H1 (cell line): ENCODE measurements at regions not wholly inside any gene's neighbourhood (a gene's known extent, or its start where the extent isn't known, plus 50 kb on each side); places are given as distances from the start of the nearest gene placed in this dataset.

ENCODE experiments used
- CTCF ChIA-PET: fragments of 300-600 bp; sonication (Branson Sonifier 250); formaldehyde crosslinking; loops from one replicate; lab custom pipeline; 2021; ENCODE audit not compliant: partially characterized antibody; lab: Charles Lee
- POLR2A ChIA-PET: fragments of 300-600 bp; sonication (Branson Sonifier 250); formaldehyde crosslinking; loops from one replicate; lab custom pipeline; 2021; ENCODE audit warnings: inconsistent platforms; ENCODE audit not compliant: partially characterized antibody; lab: Charles Lee
- DNase-seq, 2 experiments: peaks; one replicate each; pipeline versions ENCODE4 v3.0.0 to v3.0.0-alpha.2; 2010 to 2022; ENCODE audit warnings: low spot score in 2 of 2, low read depth in 1 of 2, mixed read lengths in 1 of 2
- FAIRE-seq: peaks from 2 replicates; lab custom pipeline; 2011; peaks lifted over from hg19 to GRCh38; lab: Jason Lieb, UNC
- H2AFZ ChIP-seq: 2 replicates; pipeline ENCODE4 v1.8.1; 2012; ENCODE audit warnings: low read length, inconsistent platforms
- H2AK5ac ChIP-seq: 2 replicates; pipeline ENCODE4 v1.6.1; 2013; ENCODE audit warnings: low read depth, low read length
- H2BK120ac ChIP-seq: replicated peaks from 2 replicates; pipeline ENCODE3; 2013; ENCODE audit warnings: low read depth, low read length, inconsistent platforms
- H2BK12ac ChIP-seq: 2 replicates; pipeline ENCODE4 v1.6.1; 2013; ENCODE audit warnings: low read depth, low read length
- H2BK15ac ChIP-seq: 2 replicates; pipeline ENCODE4 v1.6.1; 2013; ENCODE audit warnings: low read length
- H2BK20ac ChIP-seq: 2 replicates; pipeline ENCODE4 v1.6.1; 2013; ENCODE audit warnings: low read length
- H2BK5ac ChIP-seq: 2 replicates; pipeline ENCODE4 v1.6.1; 2013; ENCODE audit warnings: low read depth, low read length
- H3K14ac ChIP-seq: 2 replicates; pipeline ENCODE4 v1.6.1; 2013; ENCODE audit warnings: inconsistent platforms; ENCODE audit not compliant: insufficient read length
- H3K18ac ChIP-seq: 2 replicates; pipeline ENCODE4 v1.6.1; 2013; ENCODE audit warnings: low read length; ENCODE audit errors: extremely low read depth
- H3K23ac ChIP-seq: 2 replicates; pipeline ENCODE4 v1.6.1; 2013; ENCODE audit warnings: inconsistent platforms; ENCODE audit not compliant: insufficient read length
- H3K23me2 ChIP-seq: 2 replicates; pipeline ENCODE4 v1.6.1; 2013; ENCODE audit warnings: low read depth, low read length
- H3K27ac ChIP-seq: 2 replicates; pipeline ENCODE4 v1.6.1; 2011; ENCODE audit warnings: low read depth, low read length, inconsistent platforms
- H3K27me3 ChIP-seq, 4 experiments: replicated peaks in 1 of 4; 1 replicate in 1 of 4; 2 replicates in 3 of 4; pipeline versions ENCODE4 v1.6.1 to v1.8.1; 2011 to 2013; ENCODE audit warnings: low read length in 3 of 4, mild to moderate bottlenecking in 3 of 4, inconsistent platforms in 2 of 4, mixed read lengths in 2 of 4, moderate library complexity in 1 of 4; ENCODE audit not compliant: control insufficient read depth in 3 of 4, insufficient read depth in 3 of 4; ENCODE audit errors: extremely low read depth in 1 of 4
- H3K36me3 ChIP-seq, 4 experiments: 2 replicates each; pipeline versions ENCODE4 v1.6.1 to v1.8.1; 2011 to 2013; ENCODE audit warnings: mild to moderate bottlenecking in 4 of 4, low read length in 3 of 4, moderate library complexity in 2 of 4, control low read depth in 1 of 4, inconsistent platforms in 1 of 4; ENCODE audit not compliant: insufficient read depth in 4 of 4, control insufficient read depth in 2 of 4
- H3K4ac ChIP-seq: replicated peaks from 2 replicates; pipeline ENCODE3; 2013; ENCODE audit warnings: low read length, low read depth, mixed read lengths, inconsistent platforms; ENCODE audit not compliant: insufficient read length
- H3K4me1 ChIP-seq, 4 experiments: replicated peaks in 1 of 4; 1 replicate in 1 of 4; 2 replicates in 3 of 4; pipeline versions ENCODE4 v1.6.1 to v1.8.1; 2011 to 2013; ENCODE audit warnings: low read length in 3 of 4, inconsistent platforms in 2 of 4, mixed read lengths in 1 of 4; ENCODE audit not compliant: insufficient read depth in 4 of 4, control insufficient read depth in 3 of 4
- H3K4me2 ChIP-seq, 2 experiments: 2 replicates each; pipeline versions ENCODE4 v1.6.1 to v1.8.1; 2011 to 2013; ENCODE audit warnings: low read depth in 2 of 2, low read length in 2 of 2, control low read depth in 1 of 2, inconsistent platforms in 1 of 2, mild to moderate bottlenecking in 1 of 2; ENCODE audit not compliant: insufficient read depth in 1 of 2
- H3K4me3 ChIP-seq, 4 experiments: fragments of 200-600, 300-600 bp in 1 of 4; sonication (generic), shearing (Covaris generic), sonication (Bioruptor Twin) in 1 of 4; 2 replicates each; pipeline versions ENCODE4 v1.5.1 to v1.8.1; 2011 to 2016; ENCODE audit warnings: low read length in 4 of 4, low read depth in 3 of 4, control low read depth in 2 of 4, inconsistent platforms in 2 of 4, mild to moderate bottlenecking in 2 of 4, mixed read lengths in 1 of 4, moderate library complexity in 1 of 4; ENCODE audit not compliant: insufficient read depth in 2 of 4; ENCODE audit errors: extremely low read depth in 1 of 4
- H3K56ac ChIP-seq: replicated peaks from 2 replicates; pipeline ENCODE3; 2013; ENCODE audit warnings: low read depth, mild to moderate bottlenecking, mixed read lengths, low read length, inconsistent platforms; ENCODE audit not compliant: insufficient read length
- H3K79me1 ChIP-seq: 2 replicates; pipeline ENCODE4 v1.6.1; 2013; ENCODE audit warnings: low read depth, low read length, control low read depth
- H3K79me2 ChIP-seq, 2 experiments: 2 replicates each; pipeline versions ENCODE4 v1.6.1 to v1.8.1; 2012 to 2013; ENCODE audit warnings: low read length in 2 of 2, mild to moderate bottlenecking in 2 of 2, inconsistent platforms in 1 of 2; ENCODE audit not compliant: insufficient read depth in 2 of 2, control insufficient read depth in 1 of 2
- H3K9ac ChIP-seq, 4 experiments: replicated peaks in 1 of 4; 1 replicate in 1 of 4; 2 replicates in 3 of 4; pipeline versions ENCODE4 v1.6.1 to v1.8.1; 2011 to 2013; ENCODE audit warnings: low read depth in 3 of 4, low read length in 3 of 4, control low read depth in 2 of 4, mild to moderate bottlenecking in 2 of 4, moderate library complexity in 2 of 4, inconsistent platforms in 1 of 4; ENCODE audit errors: extremely low read depth in 1 of 4
- H3K9me3 ChIP-seq, 2 experiments: 2 replicates each; pipeline versions ENCODE4 v1.6.1 to v1.8.1; 2012 to 2013; ENCODE audit warnings: mild to moderate bottlenecking in 2 of 2, moderate library complexity in 2 of 2, control low read depth in 1 of 2, inconsistent platforms in 1 of 2, low read depth in 1 of 2, low read length in 1 of 2, mixed read lengths in 1 of 2; ENCODE audit not compliant: insufficient read depth in 2 of 2
- H4K20me1 ChIP-seq, 2 experiments: replicated peaks in 1 of 2; 2 replicates each; pipeline versions ENCODE3 to v1.8.1; 2011 to 2013; ENCODE audit warnings: inconsistent platforms in 2 of 2, low read length in 2 of 2, mild to moderate bottlenecking in 1 of 2; ENCODE audit not compliant: insufficient read depth in 2 of 2, control insufficient read depth in 1 of 2
- H4K5ac ChIP-seq: 2 replicates; pipeline ENCODE4 v1.6.1; 2013; ENCODE audit warnings: low read length, low read depth, mixed read lengths, inconsistent platforms; ENCODE audit not compliant: insufficient read length
- H4K8ac ChIP-seq: 2 replicates; pipeline ENCODE4 v1.8.0; 2013; ENCODE audit warnings: mild to moderate bottlenecking, moderate library complexity, low read length, inconsistent platforms; ENCODE audit not compliant: insufficient read depth; ENCODE audit errors: extremely low read depth
- H4K91ac ChIP-seq: replicated peaks from 2 replicates; pipeline ENCODE3; 2013; ENCODE audit warnings: low read length, mixed read lengths, inconsistent platforms; ENCODE audit not compliant: insufficient read length
- BCL11A ChIP-seq, 2 experiments: IDR thresholded peaks; one replicate each; pipeline ENCODE4 v1.6.1; 2011; ENCODE audit warnings: low read depth in 2 of 2, low read length in 2 of 2, mild to moderate bottlenecking in 2 of 2
- SP1 ChIP-seq: IDR thresholded peaks from 2 replicates; pipeline ENCODE4 v1.6.1; 2011; ENCODE audit warnings: low read depth, low read length
- WGBS, 2 experiments: shearing (Covaris generic) in 1 of 2; methylation state at CpG; one replicate each; pipeline versions ENCODE4 v1.1.6 to v1.1.7; 2013 to 2015; ENCODE audit warnings: low lambda C conversion rate in 2 of 2, mixed read lengths in 2 of 2, inconsistent platforms in 1 of 2, low coverage in 1 of 2, missing lambda C conversion rate in 1 of 2; ENCODE audit not compliant: insufficient replicate concordance in 2 of 2, insufficient coverage in 1 of 2, insufficient read length in 1 of 2; ENCODE audit errors: extremely low coverage in 1 of 2, missing lambda C conversion rate in 1 of 2; 5-methylcytosine and 5-hydroxymethylcytosine counted together

GRCh38 chr13:89029062-89029461, 1357.9 kb downstream of the SLITRK5 start:
- H3K18ac ChIP-seq, result no peak overlapping the region
- H3K4me2 ChIP-seq, result no peak overlapping the region
- no peaks in the 10 kb centered on the region for H3K27me3 ChIP-seq
- H3K27ac ChIP-seq, result no peak overlapping the region
- no peak overlapping the region for H2AFZ ChIP-seq
- H4K8ac ChIP-seq, result no peak overlapping the region
- ChIA-PET POLR2A (no interaction called here), CTCF (no interaction called here)
- peaks cover 8 to 11% of the 10 kb centered on the region in 2 experiments; a peak in 3 of 4 replicates for H3K9me3 ChIP-seq
- no peaks in the 10 kb centered on the region for H3K36me3 ChIP-seq
- WGBS, 2 experiments, result 95% methylated on average over 2 of the region's 2 CpGs; no CpG with 5 or more reads in 1 of the 2 experiments
- TF ChIP-seq BCL11A (IDR thresholded peaks at IDR 0.05; ENCODE audit: low read depth in 2 of 2, low read length in 2 of 2), result no peak
- no peak for TF ChIP-seq SP1
- no peak overlapping the region for H3K23ac ChIP-seq
- H2AK5ac ChIP-seq, result no peak overlapping the region
- no peak overlapping the region for H3K56ac ChIP-seq
- no peak overlapping the region for H4K91ac ChIP-seq
- no peak overlapping the region for H2BK15ac ChIP-seq
- no peaks in the 10 kb centered on the region for H3K79me2 ChIP-seq
- no peaks in the 10 kb centered on the region for H3K4me1 ChIP-seq
- DNase-seq, result no peak
- H2BK20ac ChIP-seq, result no peak overlapping the region
- no peak overlapping the region for H3K4ac ChIP-seq
- H3K14ac ChIP-seq, result no peak overlapping the region
- H4K20me1 ChIP-seq, result no peaks in the 10 kb centered on the region
- no peaks in the 10 kb centered on the region for H3K23me2 ChIP-seq
- no peak overlapping the region for H3K9ac ChIP-seq
- H2BK120ac ChIP-seq, result no peak overlapping the region
- H2BK5ac ChIP-seq, result no peak overlapping the region
- no peaks in the 10 kb centered on the region for H3K79me1 ChIP-seq
- FAIRE-seq, result no peak
- H2BK12ac ChIP-seq, result no peak overlapping the region
- no peak overlapping the region for H3K4me3 ChIP-seq
- H4K5ac ChIP-seq, result no peak overlapping the region
